Stimulated activated CD8-positive, alpha-beta memory T cell treated with anti-CD3 and anti-CD28 coated beads, Interleukin-15, amount 100 ng/mL, for 48 hours (primary cell): ENCODE measurements at regions not wholly inside any gene's neighbourhood (a gene's known extent, or its start where the extent isn't known, plus 50 kb on each side); places are given as distances from the start of the nearest gene placed in this dataset.

Experiments
- DNase-seq, 2 donors: peaks; one replicate each; pipeline ENCODE4 v3.0.0-alpha.2; 2020; ENCODE audit warnings: low read depth in 2 of 2

GRCh38 chr3:39748763-39749162 lies 60.6 kb upstream of the MYRIP start:
- DNase-seq: no peak

DNA sequence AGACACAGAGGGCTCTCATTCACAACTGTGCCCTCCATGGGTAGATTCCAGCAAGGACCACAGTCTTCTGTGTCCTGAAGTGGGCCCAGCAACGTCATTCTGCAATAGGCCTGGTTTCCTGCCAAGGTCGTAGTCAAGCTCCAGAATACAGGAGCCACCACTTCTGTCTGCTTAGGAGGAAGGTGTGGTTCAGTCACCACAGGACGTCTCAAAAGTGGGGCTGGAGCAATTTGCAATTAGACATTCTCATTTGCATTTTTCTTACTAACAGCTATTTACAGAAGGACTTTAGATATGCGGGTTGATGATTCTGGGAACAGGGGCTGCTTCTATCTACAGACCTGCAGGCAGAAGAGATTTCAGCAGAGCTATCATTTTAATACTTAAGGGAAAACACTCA lies 58.7 kb upstream of the MYRIP start:
- DNase-seq: no peak

DNA sequence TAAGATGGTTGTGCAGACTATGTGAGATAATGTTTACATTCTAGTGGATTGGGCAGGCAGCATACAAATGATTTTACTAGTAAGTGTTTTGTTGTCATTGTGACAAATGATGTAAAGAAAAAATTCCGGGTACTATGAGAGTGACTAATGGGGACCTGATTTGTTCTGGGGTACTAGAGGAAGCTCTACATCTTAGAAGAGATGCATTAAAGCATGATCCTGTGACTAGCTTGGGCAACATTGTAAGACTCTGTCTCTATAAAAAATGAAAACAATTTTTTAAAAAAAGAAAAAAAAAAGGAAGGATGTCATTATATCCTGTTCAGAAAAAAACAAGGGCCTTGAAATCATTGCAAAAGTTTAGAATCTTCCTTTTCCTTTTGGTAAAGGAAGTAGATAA lies 58.1 kb upstream of the MYRIP start:
- DNase-seq: no peak

DNA sequence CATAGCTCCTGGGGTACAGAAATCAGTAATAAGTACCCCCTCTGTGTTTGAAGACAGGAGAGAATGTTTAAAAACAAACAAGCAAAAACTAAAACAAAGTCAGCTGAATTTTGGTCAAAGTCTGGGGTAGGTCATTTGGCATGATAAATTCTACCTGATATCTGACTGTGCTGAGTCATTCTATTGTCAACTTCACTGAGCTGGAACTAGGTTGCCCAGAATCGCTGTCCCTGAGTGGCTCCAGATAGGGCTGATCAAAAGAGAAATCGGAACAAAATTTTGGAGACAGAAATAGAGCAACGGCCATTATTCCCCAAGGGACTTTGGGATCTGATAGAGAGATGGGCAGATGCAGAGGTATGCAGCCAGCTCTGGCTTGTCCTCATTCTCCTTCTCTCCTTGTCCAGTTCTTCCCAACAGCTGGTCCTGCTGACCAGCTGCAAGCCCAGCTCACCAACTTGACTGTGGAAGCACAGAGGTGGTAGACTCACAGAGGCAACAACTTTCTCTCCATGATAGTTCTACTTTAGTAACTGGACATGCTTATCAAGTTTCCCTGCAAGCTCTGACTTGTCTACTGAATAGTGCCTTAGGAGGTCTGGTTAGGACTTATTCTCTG lies 57.3 kb upstream of the MYRIP start:
- no peak for DNase-seq

GRCh38 chr3:39752751-39753150 lies 56.7 kb upstream of the MYRIP start:
- DNase-seq: no peak

DNA sequence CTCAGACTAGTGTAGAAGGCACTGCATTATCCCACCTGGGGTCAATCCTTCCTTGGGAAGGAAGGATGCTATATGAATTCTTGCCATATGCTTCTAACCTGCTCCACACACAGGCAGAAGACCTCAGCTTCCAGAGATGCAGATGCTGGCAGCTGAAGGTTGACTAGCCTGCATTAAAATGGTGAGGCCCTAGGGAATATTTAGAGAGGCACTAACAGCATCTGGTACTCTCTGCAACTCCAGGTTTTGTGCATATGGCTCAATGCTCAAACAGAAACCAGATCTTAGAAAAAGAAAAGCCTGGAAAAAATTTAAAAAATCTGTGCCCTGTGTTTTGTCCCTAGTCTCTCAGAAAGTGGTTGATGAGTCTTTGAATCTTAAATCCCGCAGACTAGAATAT lies 56.0 kb upstream of the MYRIP start:
- DNase-seq: no peak

- DNase-seq: no peak
These were observed 54.9 kb upstream of the MYRIP start for GRCh38 chr3:39754549-39754948.

DNA sequence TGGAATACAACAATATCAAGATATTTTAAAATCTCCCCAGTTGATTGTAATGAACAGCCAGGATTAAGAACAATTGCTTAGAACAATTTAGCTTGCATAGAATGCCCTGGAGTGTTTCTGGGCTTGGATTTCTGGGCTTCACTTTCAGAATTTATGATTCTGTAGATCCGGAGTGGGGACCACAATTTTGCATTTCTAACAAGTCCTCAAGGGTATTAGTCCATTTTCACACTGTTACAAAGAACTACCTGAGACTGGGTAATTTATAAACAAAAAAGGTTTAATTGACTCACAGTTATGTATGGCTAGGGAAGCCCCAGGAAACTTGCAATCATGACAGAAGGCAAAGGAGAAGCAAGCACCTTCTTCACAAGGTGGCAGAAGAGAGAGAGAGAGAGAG lies 54.3 kb upstream of the MYRIP start:
- DNase-seq: no peak

GRCh38 chr3:39757307-39757706 lies 52.1 kb upstream of the MYRIP start:
- no peak for DNase-seq
